HG02943 (cell line): ENCODE measurements at regions not wholly inside any gene's neighbourhood (a gene's known extent, or its start where the extent isn't known, plus 50 kb on each side); places are given as distances from the start of the nearest gene placed in this dataset.

Experiments used
- ATAC-seq: cut with Tn5 transposase; IDR thresholded peaks from one replicate; pipeline ENCODE4 v1.9.1; 2021; ENCODE audit warnings: mild to moderate bottlenecking, low read depth, moderate library complexity; ENCODE audit not compliant: unreplicated experiment

- ATAC-seq: no peak
These were observed 52.0 kb downstream of the LRATD1 start for GRCh38 chr2:14684516-14684915.

DNA sequence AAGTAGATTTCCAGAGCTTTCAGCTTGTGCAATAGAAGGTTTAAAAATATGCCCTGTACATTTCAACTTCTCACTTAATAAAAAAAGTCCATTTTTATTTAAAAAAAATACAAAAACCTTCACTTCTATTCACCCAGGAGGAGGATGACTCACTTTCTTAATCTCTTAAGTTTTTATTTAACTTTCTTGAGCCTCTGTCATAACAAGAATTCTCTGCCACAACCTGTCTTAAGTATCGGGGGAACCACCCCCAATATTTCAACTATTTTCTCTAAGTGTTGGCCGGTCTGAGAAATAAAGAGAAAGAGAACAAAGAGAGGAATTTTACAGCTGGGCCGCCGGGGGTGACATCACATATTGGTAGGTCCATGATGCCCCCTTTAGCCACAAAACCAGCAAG is 58.4 kb downstream of the LRATD1 start:
- ATAC-seq: no peak

DNA sequence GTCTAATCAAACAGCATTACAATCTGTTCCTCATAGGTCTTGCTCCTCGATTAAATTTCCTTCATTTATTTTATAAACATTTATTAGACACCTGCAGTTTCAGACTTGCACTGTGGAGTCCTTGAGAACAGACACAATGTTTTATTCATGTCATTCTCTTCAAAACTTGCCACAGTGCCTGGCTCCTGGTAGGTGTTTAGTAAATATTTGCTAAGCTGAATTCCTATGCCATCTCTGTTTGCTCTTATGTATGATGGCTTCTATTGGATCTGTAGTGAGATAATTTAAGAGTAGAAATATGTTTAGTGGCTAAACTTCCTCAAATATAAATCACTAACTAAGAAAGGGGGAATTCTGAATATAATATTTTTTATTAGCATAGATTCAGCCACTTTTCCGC is 61.4 kb downstream of the LRATD1 start:
- ATAC-seq: no peak

GRCh38 chr2:14700753-14701152 is 68.2 kb downstream of the LRATD1 start:
- ATAC-seq: no peak

GRCh38 chr2:14702258-14702657 is 69.7 kb downstream of the LRATD1 start:
- no peak for ATAC-seq

- ATAC-seq: no peak
These were observed 73.7 kb downstream of the LRATD1 start for GRCh38 chr2:14706201-14706600.

DNA sequence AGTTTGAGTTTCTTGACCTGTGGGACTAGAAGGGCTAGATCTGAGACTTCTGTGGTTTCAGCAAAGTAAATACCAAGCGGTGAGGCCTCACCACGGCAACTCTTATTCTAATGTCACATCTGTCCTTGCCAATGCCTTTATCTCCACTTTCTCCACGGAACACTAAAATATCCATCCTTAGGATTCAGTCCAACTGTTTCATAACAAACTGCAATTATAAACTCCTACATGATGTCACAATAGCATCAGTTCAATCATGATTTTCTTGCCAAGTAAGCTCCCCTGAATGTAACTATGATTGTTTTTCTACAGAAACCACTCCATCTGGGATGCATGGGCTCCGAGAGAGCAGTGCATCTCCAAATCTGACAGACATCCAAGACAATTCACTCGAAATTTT is 79.6 kb downstream of the LRATD1 start:
- ATAC-seq: no peak

- ATAC-seq: no peak
These were observed 80.7 kb downstream of the LRATD1 start for GRCh38 chr2:14713248-14713647.

- ATAC-seq: no peak
These were observed 83.1 kb downstream of the LRATD1 start for GRCh38 chr2:14715600-14715999.

GRCh38 chr2:14716319-14716718 is 83.8 kb downstream of the LRATD1 start:
- no peak for ATAC-seq

- no peak for ATAC-seq
These were observed 84.6 kb downstream of the LRATD1 start for GRCh38 chr2:14717131-14717530.

GRCh38 chr2:14720319-14720718 is 87.8 kb downstream of the LRATD1 start:
- no peak for ATAC-seq

DNA sequence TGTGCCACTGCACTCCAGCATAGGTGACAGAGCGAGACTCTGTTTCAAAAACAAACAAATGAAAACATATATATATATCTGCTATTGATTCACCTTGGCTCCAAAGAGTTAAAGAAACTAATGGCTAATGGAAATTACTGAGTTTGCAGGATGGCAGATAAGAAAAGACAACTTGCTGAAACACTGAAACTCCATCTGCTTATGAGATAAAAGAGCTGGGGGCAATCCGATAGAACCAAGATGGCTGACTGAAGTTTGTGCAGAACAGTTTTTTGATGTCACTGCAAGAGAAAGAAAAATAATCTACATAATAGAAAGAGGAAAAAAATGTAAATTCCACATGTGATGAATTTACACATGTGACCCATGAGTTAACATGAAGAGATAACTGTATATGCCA is 88.2 kb downstream of the LRATD1 start:
- no peak for ATAC-seq

DNA sequence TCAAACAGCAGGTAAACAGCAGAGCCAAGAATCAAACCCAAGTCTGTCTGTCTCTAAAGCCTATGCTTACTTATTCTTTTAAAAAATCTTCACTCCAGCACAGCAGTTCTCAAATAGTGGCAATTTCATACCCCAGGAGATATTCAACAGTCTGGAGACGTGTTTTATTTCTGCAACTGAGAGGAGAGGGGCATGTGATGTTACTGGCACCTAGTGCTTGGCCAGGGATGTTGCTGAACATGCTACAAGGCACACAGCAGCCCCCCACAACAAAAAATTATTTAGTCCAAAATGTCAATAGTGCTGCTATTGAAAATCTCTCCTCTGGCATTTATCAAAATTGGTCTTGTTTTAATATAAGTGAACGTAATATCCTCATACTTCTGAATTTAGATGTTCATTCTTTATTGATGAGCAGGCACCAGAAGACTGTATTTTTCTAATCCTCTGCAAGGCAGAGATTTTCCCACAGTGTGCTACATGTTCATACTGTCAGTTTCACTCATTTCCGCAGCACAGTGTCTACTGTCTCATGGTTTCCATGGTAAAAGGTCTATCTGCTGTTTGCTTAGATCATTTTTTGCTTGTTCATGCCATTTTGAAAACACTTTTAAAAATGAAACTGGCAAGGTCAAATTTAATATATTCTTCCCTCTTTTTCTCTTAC is 90.5 kb downstream of the LRATD1 start:
- ATAC-seq: no peak

- ATAC-seq: no peak
These were observed 91.2 kb downstream of the LRATD1 start for GRCh38 chr2:14723684-14724083.

- ATAC-seq: no peak
These were observed 103.2 kb downstream of the LRATD1 start for GRCh38 chr2:14735696-14736095.

DNA sequence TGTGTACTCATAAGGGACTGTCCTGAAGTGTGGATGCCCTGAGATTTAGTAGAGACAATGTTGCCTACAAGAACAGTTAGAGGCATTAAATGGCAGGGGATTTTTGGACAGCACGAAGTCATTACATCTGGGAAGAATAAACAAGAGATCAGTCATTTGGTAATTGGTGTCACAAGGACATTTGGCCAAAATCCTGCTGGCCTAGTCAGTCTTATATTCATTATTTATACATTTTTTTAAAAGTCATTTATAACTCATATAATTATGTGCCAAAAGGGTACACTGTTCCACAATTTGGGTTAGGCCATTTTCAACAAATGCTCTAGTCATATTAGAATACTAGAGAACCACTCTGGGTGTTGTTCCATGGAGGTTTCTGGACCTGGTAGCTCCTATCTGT is 104.7 kb downstream of the LRATD1 start:
- no peak for ATAC-seq

- no peak for ATAC-seq
These were observed 111.3 kb downstream of the LRATD1 start for GRCh38 chr2:14743861-14744260.

DNA sequence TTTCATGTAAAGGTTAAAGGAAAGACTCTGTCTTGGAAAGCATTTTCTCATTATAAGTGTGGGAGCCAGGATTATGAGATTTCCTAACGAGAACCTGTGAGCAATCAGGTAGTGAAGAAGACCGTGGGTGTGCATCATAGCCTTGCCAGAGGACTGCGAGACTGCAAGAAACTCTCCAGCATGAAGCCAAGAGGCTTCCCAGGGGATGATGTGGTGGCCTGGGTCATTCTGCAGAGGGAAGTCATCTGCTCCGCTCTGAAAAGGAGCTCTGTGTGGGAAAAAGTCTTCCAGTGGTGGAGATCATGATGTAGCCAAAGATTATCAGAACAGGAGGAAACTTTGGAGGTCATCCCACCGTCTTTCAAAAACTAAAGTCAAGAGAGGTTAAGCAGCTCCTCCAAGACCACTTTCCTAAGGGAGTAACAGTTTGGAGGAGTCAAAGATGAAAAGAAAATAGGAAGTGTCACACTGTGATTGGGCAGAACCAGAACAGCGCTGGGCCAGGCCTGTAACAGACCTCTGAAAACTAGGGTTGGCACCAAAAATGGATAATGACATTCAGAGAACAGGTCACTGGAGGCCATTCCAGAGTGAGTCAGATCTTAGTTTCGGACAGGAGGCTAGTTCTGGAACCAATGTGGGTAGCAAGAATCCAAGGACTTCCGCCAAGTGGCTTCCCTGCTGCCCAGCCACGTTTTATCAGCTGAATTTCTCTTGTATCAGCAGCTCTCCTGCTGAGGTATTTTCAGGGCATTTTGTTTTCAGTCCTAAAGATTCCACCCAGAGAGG is 113.0 kb downstream of the LRATD1 start:
- no peak for ATAC-seq

DNA sequence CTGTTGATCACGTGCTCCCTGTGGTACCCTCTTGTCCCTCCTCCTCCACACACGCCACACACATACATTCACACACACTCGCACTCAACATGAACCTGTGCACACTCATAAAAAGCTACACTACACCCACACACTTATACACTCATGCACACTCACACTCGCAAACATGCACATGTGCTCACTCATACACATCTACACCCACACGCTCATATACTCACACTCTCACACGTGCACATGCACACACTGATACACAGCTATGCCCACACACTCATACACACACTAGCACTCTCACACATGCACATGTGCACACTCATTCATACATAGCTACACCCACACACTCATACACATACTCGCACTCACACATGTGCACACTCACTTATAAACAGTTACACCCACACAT is 113.6 kb downstream of the LRATD1 start:
- no peak for ATAC-seq

GRCh38 chr2:14747447-14747846 is 114.9 kb downstream of the LRATD1 start:
- ATAC-seq: no peak

- no peak for ATAC-seq
These were observed 117.4 kb downstream of the LRATD1 start for GRCh38 chr2:14749884-14750283.
